Osteoblast (primary cell): ENCODE measurements at regions not wholly inside any gene's neighbourhood (a gene's known extent, or its start where the extent isn't known, plus 50 kb on each side); places are given as distances from the start of the nearest gene placed in this dataset.

Source experiments
- DNase-seq: peaks from one replicate; pipeline ENCODE4 v3.0.0; 2011; ENCODE audit warnings: low spot score, mixed read lengths; ENCODE audit not compliant: insufficient read length; ENCODE audit errors: missing footprints
- H2AFZ ChIP-seq: 2 replicates; pipeline ENCODE4 v1.6.0; 2011; ENCODE audit warnings: mild to moderate bottlenecking, low read length
- H3K27ac ChIP-seq: 2 replicates; pipeline ENCODE4 v1.5.1; 2011; ENCODE audit warnings: mild to moderate bottlenecking, low read depth, low read length, moderate library complexity
- H3K27me3 ChIP-seq: 2 replicates; pipeline ENCODE4 v1.6.0; 2012; ENCODE audit warnings: mild to moderate bottlenecking, control low read depth, inconsistent platforms, low read length, moderate library complexity; ENCODE audit not compliant: insufficient read depth
- H3K36me3 ChIP-seq: 2 replicates; pipeline ENCODE4 v1.5.1; 2011; ENCODE audit warnings: mild to moderate bottlenecking, low read length, control low read depth, moderate library complexity; ENCODE audit not compliant: insufficient read depth
- H3K4me1 ChIP-seq: 2 replicates; pipeline ENCODE4 v1.5.1; 2011; ENCODE audit warnings: mild to moderate bottlenecking, low read length, control low read depth, moderate library complexity; ENCODE audit not compliant: insufficient read depth
- H3K4me2 ChIP-seq: 2 replicates; pipeline ENCODE4 v1.6.0; 2011; ENCODE audit warnings: mild to moderate bottlenecking, low read length; ENCODE audit not compliant: insufficient read depth
- H3K4me3 ChIP-seq: fragments of 200-600 bp; sonication (generic); 3 replicates; pipeline ENCODE4 v1.5.1; 2012; ENCODE audit warnings: mild to moderate bottlenecking, low read length, inconsistent platforms; ENCODE audit not compliant: insufficient read depth
- H3K79me2 ChIP-seq: 2 replicates; pipeline ENCODE4 v1.6.0; 2012; ENCODE audit warnings: mild to moderate bottlenecking, low read length, control low read depth, inconsistent platforms; ENCODE audit not compliant: insufficient read depth
- H3K9me3 ChIP-seq: 2 replicates; pipeline ENCODE4 v1.5.1; 2011; ENCODE audit warnings: low read depth, low read length, control low read depth
- H4K20me1 ChIP-seq: 2 replicates; pipeline ENCODE4 v1.6.0; 2012; ENCODE audit warnings: mild to moderate bottlenecking, low read length, control low read depth; ENCODE audit not compliant: insufficient read depth
- CTCF ChIP-seq: IDR thresholded peaks from 2 replicates; pipeline ENCODE4 v1.5.1; 2011; ENCODE audit warnings: mild to moderate bottlenecking, low read depth, low read length, moderate library complexity; ENCODE audit errors: extremely low read depth

DNA sequence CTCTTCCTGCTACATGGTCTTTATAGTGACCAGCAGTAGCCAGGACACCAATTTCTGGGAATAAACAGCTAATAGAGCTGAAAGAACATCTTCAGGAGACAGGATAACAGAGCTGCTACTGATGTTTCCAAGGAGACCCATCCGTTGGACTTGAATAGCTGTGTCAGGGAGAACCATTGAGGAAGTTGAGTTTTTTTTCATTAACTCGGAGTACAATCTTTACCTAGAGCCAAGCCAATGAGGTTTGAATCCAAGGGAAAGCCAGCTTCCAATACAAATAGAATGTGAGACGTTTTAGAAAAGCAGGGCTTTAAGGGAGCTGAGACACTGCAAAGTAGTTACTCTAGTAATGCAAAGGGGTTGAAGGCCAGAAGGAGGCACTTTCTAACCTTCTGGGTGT, 136.1 kb upstream of the FRMD6 start:
- Histone ChIP-seq H3K79me2 (no peaks in the 10 kb centered on the region), H3K4me3 (no peak overlapping the region), H2AFZ (no peak overlapping the region), H3K27ac (no peak overlapping the region), H3K36me3 (no peaks in the 10 kb centered on the region), H3K9me3 (no peaks in the 10 kb centered on the region), H3K27me3 (no peaks in the 10 kb centered on the region), H3K4me1 (peaks cover 12% of the 10 kb centered on the region), H4K20me1 (no peaks in the 10 kb centered on the region), H3K4me2 (no peak overlapping the region)
- TF ChIP-seq CTCF: no peak
- DNase-seq: no peak

- no peak overlapping the region for H3K4me2 ChIP-seq
- H3K4me1 ChIP-seq: peaks cover 24% of the 10 kb centered on the region
- no peaks in the 10 kb centered on the region for H3K36me3 ChIP-seq
- H4K20me1 ChIP-seq: no peaks in the 10 kb centered on the region
- H3K9me3 ChIP-seq: no peaks in the 10 kb centered on the region
- H3K27me3 ChIP-seq: no peaks in the 10 kb centered on the region
- DNase-seq: no peak
- no peak overlapping the region for H3K4me3 ChIP-seq
- H3K79me2 ChIP-seq: no peaks in the 10 kb centered on the region
- no peak overlapping the region for H3K27ac ChIP-seq
- TF ChIP-seq CTCF: no peak
- no peak overlapping the region for H2AFZ ChIP-seq
Observed at GRCh38 chr14:51516706-51517395, 134.9 kb upstream of the FRMD6 start.

GRCh38 chr14:51518280-51518679, 133.4 kb upstream of the FRMD6 start:
- H3K79me2 ChIP-seq: no peaks in the 10 kb centered on the region
- no peak for DNase-seq
- no peaks in the 10 kb centered on the region for H3K36me3 ChIP-seq
- H3K27ac ChIP-seq: no peak overlapping the region
- H3K4me2 ChIP-seq: no peak overlapping the region
- H4K20me1 ChIP-seq: no peaks in the 10 kb centered on the region
- peaks cover 30% of the 10 kb centered on the region for H3K4me1 ChIP-seq
- no peak overlapping the region for H3K4me3 ChIP-seq
- no peaks in the 10 kb centered on the region for H3K9me3 ChIP-seq
- no peak for TF ChIP-seq CTCF
- H2AFZ ChIP-seq: no peak overlapping the region
- H3K27me3 ChIP-seq: no peaks in the 10 kb centered on the region

DNA sequence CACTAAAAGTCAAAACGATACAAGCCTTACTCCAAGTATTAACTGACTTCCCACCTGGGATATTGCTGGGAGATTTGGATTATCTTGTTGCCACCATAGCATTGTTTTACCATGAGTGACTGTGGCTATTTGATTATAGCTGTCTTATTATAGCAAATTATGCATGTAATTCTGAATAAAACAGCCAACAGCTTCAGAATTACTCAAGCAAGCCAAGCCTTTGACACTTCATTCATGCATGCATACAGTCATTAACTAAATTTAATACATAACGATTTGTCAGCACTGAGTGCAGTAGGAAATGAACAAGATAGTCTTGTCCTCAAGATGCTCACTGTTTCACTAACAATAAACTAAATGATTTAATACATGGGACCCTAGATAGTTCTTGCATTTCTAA, 133.0 kb upstream of the FRMD6 start:
- no peaks in the 10 kb centered on the region for H3K9me3 ChIP-seq
- DNase-seq: no peak
- H3K4me3 ChIP-seq: no peak overlapping the region
- no peak overlapping the region for H3K27ac ChIP-seq
- H2AFZ ChIP-seq: no peak overlapping the region
- H3K4me1 ChIP-seq: peaks cover 30% of the 10 kb centered on the region
- TF ChIP-seq CTCF: no peak
- H3K27me3 ChIP-seq: no peaks in the 10 kb centered on the region
- no peak overlapping the region for H3K4me2 ChIP-seq
- no peaks in the 10 kb centered on the region for H3K79me2 ChIP-seq
- no peaks in the 10 kb centered on the region for H4K20me1 ChIP-seq
- no peaks in the 10 kb centered on the region for H3K36me3 ChIP-seq
